SK-N-SH (cell line): ENCODE measurements at regions not wholly inside any gene's neighbourhood (a gene's known extent, or its start where the extent isn't known, plus 50 kb on each side); places are given as distances from the start of the nearest gene placed in this dataset.

Source experiments
- EP300 ChIP-seq, 2 experiments: IDR thresholded peaks; 2 replicates each; pipeline versions ENCODE4 v1.4.0 to v1.6.1; 2012; ENCODE audit warnings: borderline replicate concordance in 1 of 2, low read depth in 1 of 2, low read length in 1 of 2
- FOSL2 ChIP-seq: IDR thresholded peaks from 2 replicates; pipeline ENCODE4 v1.4.0; 2012; ENCODE audit warnings: low read depth, mild to moderate bottlenecking, moderate library complexity, borderline replicate concordance
- FOXJ3 ChIP-seq: sonication (generic); formaldehyde crosslinking; IDR thresholded peaks from 2 replicates; pipeline ENCODE4 v1.5.1; 2020; ENCODE audit warnings: mild to moderate bottlenecking, missing genetic modification reagents
- GABPA ChIP-seq: IDR thresholded peaks from 2 replicates; pipeline ENCODE4 v1.4.0; 2012; ENCODE audit warnings: low read depth, mild to moderate bottlenecking
- POLR2AphosphoS5 ChIP-seq: IDR thresholded peaks from 2 replicates; pipeline ENCODE4 v1.6.1; 2012; ENCODE audit warnings: low read depth, low read length
- RXRA ChIP-seq: IDR thresholded peaks from 2 replicates; pipeline ENCODE4 v1.4.0; 2012; ENCODE audit warnings: low read depth, mild to moderate bottlenecking, borderline replicate concordance
- SMC3 ChIP-seq: IDR thresholded peaks from 2 replicates; pipeline ENCODE4 v1.6.1; 2012; ENCODE audit warnings: low read depth, low read length, improper control_type of control experiment
- TF ChIP-seq, protein P1 (sequence below): fragments of 200-600 bp; sonication (generic); IDR thresholded peaks from 2 replicates; pipeline ENCODE4 v1.6.1; 2017; ENCODE audit warnings: antibody characterized with exemption, mild to moderate bottlenecking, moderate library complexity
- TF ChIP-seq, protein P2 (sequence below): IDR thresholded peaks from 2 replicates; pipeline ENCODE4; 2012
- TF ChIP-seq, protein P3 (sequence below): IDR thresholded peaks from 2 replicates; pipeline ENCODE4 v1.4.0; 2012; ENCODE audit warnings: low read depth, borderline replicate concordance
- TF ChIP-seq, protein P4 (sequence below): IDR thresholded peaks from 2 replicates; pipeline ENCODE4 v1.4.0; 2012; ENCODE audit warnings: low read depth

DNA sequence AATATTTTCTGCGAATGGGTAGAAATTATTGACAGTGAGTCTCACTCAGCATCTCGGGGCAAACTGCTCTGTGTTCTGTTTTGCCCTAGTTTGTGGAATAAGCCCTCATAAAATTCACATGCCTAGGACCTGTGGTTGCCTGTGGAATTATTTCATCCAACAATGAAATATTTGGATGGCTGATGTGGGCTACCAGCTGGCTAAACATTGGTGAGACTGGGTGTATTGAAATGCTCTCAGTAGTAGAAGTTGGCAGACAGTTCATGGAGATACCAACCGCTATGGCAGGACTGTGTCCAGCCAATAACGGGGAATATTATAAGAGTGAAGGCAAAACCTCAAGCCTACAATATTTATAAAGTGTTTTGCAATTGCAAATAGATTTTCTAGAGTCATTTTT is 344.1 kb upstream of the RPS23 start:
- TF ChIP-seq FOXJ3 (CRISPR knock-in tag) (no peak), RXRA (no peak), GABPA (no peak), POLR2AphosphoS5 (no peak), EP300 (IDR thresholded peaks at IDR 0.05; ENCODE audit: borderline replicate concordance in 1 of 2, low read depth in 1 of 2, low read length in 1 of 2) (no peak), SMC3 (no peak), FOSL2 (no peak)
- TF ChIP-seq, protein P1, sequence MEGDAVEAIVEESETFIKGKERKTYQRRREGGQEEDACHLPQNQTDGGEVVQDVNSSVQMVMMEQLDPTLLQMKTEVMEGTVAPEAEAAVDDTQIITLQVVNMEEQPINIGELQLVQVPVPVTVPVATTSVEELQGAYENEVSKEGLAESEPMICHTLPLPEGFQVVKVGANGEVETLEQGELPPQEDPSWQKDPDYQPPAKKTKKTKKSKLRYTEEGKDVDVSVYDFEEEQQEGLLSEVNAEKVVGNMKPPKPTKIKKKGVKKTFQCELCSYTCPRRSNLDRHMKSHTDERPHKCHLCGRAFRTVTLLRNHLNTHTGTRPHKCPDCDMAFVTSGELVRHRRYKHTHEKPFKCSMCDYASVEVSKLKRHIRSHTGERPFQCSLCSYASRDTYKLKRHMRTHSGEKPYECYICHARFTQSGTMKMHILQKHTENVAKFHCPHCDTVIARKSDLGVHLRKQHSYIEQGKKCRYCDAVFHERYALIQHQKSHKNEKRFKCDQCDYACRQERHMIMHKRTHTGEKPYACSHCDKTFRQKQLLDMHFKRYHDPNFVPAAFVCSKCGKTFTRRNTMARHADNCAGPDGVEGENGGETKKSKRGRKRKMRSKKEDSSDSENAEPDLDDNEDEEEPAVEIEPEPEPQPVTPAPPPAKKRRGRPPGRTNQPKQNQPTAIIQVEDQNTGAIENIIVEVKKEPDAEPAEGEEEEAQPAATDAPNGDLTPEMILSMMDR: no peak
- TF ChIP-seq, protein P2, sequence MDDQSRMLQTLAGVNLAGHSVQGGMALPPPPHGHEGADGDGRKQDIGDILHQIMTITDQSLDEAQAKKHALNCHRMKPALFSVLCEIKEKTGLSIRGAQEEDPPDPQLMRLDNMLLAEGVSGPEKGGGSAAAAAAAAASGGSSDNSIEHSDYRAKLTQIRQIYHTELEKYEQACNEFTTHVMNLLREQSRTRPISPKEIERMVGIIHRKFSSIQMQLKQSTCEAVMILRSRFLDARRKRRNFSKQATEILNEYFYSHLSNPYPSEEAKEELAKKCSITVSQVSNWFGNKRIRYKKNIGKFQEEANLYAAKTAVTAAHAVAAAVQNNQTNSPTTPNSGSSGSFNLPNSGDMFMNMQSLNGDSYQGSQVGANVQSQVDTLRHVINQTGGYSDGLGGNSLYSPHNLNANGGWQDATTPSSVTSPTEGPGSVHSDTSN: no peak
- TF ChIP-seq, protein P3, sequence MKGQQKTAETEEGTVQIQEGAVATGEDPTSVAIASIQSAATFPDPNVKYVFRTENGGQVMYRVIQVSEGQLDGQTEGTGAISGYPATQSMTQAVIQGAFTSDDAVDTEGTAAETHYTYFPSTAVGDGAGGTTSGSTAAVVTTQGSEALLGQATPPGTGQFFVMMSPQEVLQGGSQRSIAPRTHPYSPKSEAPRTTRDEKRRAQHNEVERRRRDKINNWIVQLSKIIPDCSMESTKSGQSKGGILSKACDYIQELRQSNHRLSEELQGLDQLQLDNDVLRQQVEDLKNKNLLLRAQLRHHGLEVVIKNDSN: no peak
- TF ChIP-seq, protein P4, sequence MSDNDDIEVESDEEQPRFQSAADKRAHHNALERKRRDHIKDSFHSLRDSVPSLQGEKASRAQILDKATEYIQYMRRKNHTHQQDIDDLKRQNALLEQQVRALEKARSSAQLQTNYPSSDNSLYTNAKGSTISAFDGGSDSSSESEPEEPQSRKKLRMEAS: no peak
